HCT116 (cell line): ENCODE measurements at regions not wholly inside any gene's neighbourhood (a gene's known extent, or its start where the extent isn't known, plus 50 kb on each side); places are given as distances from the start of the nearest gene placed in this dataset.
A peak's percentile ranks its signal among the peaks of the same experiment; 100 is the strongest.

ENCODE experiments used
- CBX3 ChIP-seq: IDR thresholded peaks from 2 replicates; pipeline ENCODE4 v1.6.1; 2012; ENCODE audit warnings: low read depth
- EZH2 ChIP-seq: fragments of 200-600 bp; sonication (generic); IDR thresholded peaks from 2 replicates; pipeline ENCODE4 v1.6.1; 2017; ENCODE audit warnings: antibody characterized with exemption, mixed run types
- EZH2phosphoT487 ChIP-seq: fragments of 200-600 bp; IDR thresholded peaks from 2 replicates; pipeline ENCODE4 v1.6.1; 2018; ENCODE audit warnings: antibody characterized with exemption, borderline replicate concordance
- POLR2A ChIP-seq: IDR thresholded peaks from 2 replicates; pipeline ENCODE4 v1.7.0; 2011; ENCODE audit warnings: borderline replicate concordance; ENCODE audit not compliant: insufficient read depth, insufficient read length; ENCODE audit errors: extremely low read depth
- POLR2AphosphoS5 ChIP-seq: IDR thresholded peaks from 2 replicates; pipeline ENCODE4 v1.6.1; 2011; ENCODE audit warnings: mild to moderate bottlenecking, low read depth, low read length, moderate library complexity
- SRF ChIP-seq: IDR thresholded peaks from 2 replicates; pipeline ENCODE4 v1.6.1; 2012; ENCODE audit warnings: low read depth
- ZFX ChIP-seq: fragments of 450-650 bp; IDR thresholded peaks from 2 replicates; pipeline ENCODE4 v1.6.1; 2017
- TF ChIP-seq, protein P1 (sequence below), 3 experiments: fragments of 200-600 bp in 1 of 3; sonication (generic) in 1 of 3; IDR thresholded peaks in 2 of 3; conservative IDR thresholded peaks in 1 of 3; 2 replicates each; pipeline ENCODE4 v1.5.1; 2012 to 2017; ENCODE audit warnings: low read depth in 2 of 3, low read length in 2 of 3, antibody characterized with exemption in 1 of 3, borderline replicate concordance in 1 of 3, control low read depth in 1 of 3, mild to moderate bottlenecking in 1 of 3, mixed read lengths in 1 of 3, mixed run types in 1 of 3, moderate library complexity in 1 of 3; ENCODE audit not compliant: insufficient read depth in 1 of 3

DNA sequence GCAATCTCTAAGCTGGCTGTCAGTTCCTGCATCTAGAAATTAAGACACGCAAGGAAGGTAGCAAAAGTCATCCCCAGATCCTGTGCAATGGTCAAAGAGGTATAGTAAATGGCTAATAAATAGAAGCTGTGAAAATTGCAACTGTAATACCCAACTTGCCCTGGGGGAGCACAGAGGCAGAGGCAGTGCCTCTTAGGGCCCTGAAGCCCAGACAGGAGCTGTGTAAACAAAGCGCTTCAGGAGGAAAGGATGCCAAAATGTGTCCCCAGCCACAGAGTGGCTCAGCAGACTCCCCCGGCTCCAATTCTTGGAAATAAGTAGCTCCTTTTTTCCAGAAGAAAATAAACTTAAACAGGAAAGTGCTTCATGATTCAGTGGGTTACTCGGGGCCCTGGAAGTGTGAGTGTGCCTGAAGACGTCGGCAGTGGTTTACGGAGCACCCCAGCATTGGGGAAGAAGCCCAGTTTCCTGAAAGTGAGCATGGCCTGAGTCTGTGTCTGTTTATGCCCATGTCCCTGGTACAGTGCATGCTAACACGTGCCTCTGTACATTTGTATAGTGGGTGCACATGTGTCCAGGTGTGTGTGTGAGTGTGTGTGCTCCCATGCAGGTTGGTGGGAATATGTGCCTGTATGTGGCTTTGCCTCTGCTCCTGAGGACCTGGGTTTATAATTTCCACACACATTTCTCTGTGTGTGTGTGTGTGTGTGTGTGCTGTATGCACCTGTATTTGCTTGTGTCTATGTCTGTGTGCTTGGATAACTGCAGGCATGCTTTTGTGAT is 246.7 kb downstream of the MAFB start:
- TF ChIP-seq POLR2A (no peak), ZFX (no peak), CBX3 (no peak), EZH2 (no peak), EZH2phosphoT487 (no peak), POLR2AphosphoS5 (no peak), SRF (no peak)
- TF ChIP-seq, protein P1, sequence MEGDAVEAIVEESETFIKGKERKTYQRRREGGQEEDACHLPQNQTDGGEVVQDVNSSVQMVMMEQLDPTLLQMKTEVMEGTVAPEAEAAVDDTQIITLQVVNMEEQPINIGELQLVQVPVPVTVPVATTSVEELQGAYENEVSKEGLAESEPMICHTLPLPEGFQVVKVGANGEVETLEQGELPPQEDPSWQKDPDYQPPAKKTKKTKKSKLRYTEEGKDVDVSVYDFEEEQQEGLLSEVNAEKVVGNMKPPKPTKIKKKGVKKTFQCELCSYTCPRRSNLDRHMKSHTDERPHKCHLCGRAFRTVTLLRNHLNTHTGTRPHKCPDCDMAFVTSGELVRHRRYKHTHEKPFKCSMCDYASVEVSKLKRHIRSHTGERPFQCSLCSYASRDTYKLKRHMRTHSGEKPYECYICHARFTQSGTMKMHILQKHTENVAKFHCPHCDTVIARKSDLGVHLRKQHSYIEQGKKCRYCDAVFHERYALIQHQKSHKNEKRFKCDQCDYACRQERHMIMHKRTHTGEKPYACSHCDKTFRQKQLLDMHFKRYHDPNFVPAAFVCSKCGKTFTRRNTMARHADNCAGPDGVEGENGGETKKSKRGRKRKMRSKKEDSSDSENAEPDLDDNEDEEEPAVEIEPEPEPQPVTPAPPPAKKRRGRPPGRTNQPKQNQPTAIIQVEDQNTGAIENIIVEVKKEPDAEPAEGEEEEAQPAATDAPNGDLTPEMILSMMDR (IDR thresholded peaks at IDR 0.05 in 2 of 3, conservative IDR thresholded peaks at IDR 0.05 in 1 of 3; ENCODE audit: borderline replicate concordance in 1 of 3, insufficient read depth in 1 of 3, low read depth in 2 of 3, low read length in 2 of 3): peak in 2 of 3 experiments; percentile 18; a peak in 1 of 6 replicates
